ENCODE measurements at regions not wholly inside any gene's neighbourhood (a gene's known extent, or its start where the extent isn't known, plus 50 kb on each side); places are given as distances from the start of the nearest gene placed in this dataset.

- DNase-seq (ENCODE audit: low spot score) (no peak), ATAC-seq (no peak), FAIRE-seq (no peak)
- Histone ChIP-seq H3K79me2 (ENCODE audit: insufficient read depth, low read length) (no peaks in the 10 kb centered on the region), H2AFZ (ENCODE audit: low read length) (no peak overlapping the region), H3K4me2 (ENCODE audit: low read depth, low read length) (no peak overlapping the region), H3K36me3 (replicated peaks in 1 of 2; ENCODE audit: control insufficient read depth in 1 of 2, insufficient read depth in 2 of 2, low read length in 2 of 2) (no peaks in the 10 kb centered on the region), H3K27me3 (ENCODE audit: control insufficient read depth in 1 of 2, insufficient read depth in 2 of 2, low read length in 2 of 2) (no peaks in the 10 kb centered on the region; a peak in 1 of 5 replicates), H4K20me1 (ENCODE audit: insufficient read depth, low read length) (no peaks in the 10 kb centered on the region), H3K27ac (ENCODE audit: extremely low read length, insufficient read depth, low read length) (no peak overlapping the region), H3K4me3 (replicated peaks in 1 of 3; ENCODE audit: insufficient read depth in 1 of 3, low read depth in 2 of 3, low read length in 3 of 3) (no peak overlapping the region), H3K9ac (ENCODE audit: insufficient read depth, low read depth, low read length) (no peak overlapping the region), H3K9me3 (ENCODE audit: low read length) (no peaks in the 10 kb centered on the region), H3K4me1 (ENCODE audit: insufficient read depth, low read length) (no peaks in the 10 kb centered on the region)
- CTCF ChIA-PET (ENCODE audit: low intra/inter-chr PET ratio, low total read pairs), result no interaction called here
- no TSS peak for BruUV-seq (replicated peaks)
- POLR2A ChIA-PET, result no interaction called here
- TF ChIP-seq ATF7 (IDR thresholded peaks at IDR 0.05) (peak; percentile 69), ATF7 (CRISPR knock-in tag; IDR thresholded peaks at IDR 0.05) (no peak), TEAD2 (CRISPR knock-in tag; IDR thresholded peaks at IDR 0.05) (no peak), ZSCAN30 (CRISPR knock-in tag; IDR thresholded peaks at IDR 0.05) (no peak)
- intact Hi-C loops (cut with micrococcal nuclease; ENCODE audit: unreplicated experiment), result no loop called here
- in situ Hi-C loops (cut with HindIII; ENCODE audit: extremely low pct_ligation_motif_present, low pct_unique_long_range_greater_than_20kb), result no loop called here
These were observed 210.8 kb upstream of the PLD5 start for GRCh38 chr1:242735323-242735722.

GRCh38 chr1:242731446-242731845 is 206.9 kb upstream of the PLD5 start:
- in situ Hi-C loops (cut with HindIII; ENCODE audit: extremely low pct_ligation_motif_present, low pct_unique_long_range_greater_than_20kb), result no loop called here
- POLR2A ChIA-PET, result no interaction called here
- no TSS peak for BruUV-seq (replicated peaks)

More at GRCh38 chr1:242731446-242731845, 206.9 kb upstream of the PLD5 start:
- Histone ChIP-seq H3K9me3 (ENCODE audit: low read length) (no peaks in the 10 kb centered on the region), H3K27me3 (ENCODE audit: control insufficient read depth in 1 of 2, insufficient read depth in 2 of 2, low read length in 2 of 2) (no peaks in the 10 kb centered on the region), H3K36me3 (replicated peaks in 1 of 2; ENCODE audit: control insufficient read depth in 1 of 2, insufficient read depth in 2 of 2, low read length in 2 of 2) (no peaks in the 10 kb centered on the region), H2AFZ (ENCODE audit: low read length) (no peak overlapping the region), H4K20me1 (ENCODE audit: insufficient read depth, low read length) (no peaks in the 10 kb centered on the region), H3K27ac (ENCODE audit: extremely low read length, insufficient read depth, low read length) (no peak overlapping the region), H3K4me1 (ENCODE audit: insufficient read depth, low read length) (no peaks in the 10 kb centered on the region), H3K79me2 (ENCODE audit: insufficient read depth, low read length) (no peaks in the 10 kb centered on the region), H3K4me2 (ENCODE audit: low read depth, low read length) (no peak overlapping the region), H3K4me3 (replicated peaks in 1 of 3; ENCODE audit: insufficient read depth in 1 of 3, low read depth in 2 of 3, low read length in 3 of 3) (no peak overlapping the region), H3K9ac (ENCODE audit: insufficient read depth, low read depth, low read length) (no peak overlapping the region)
- FAIRE-seq, result no peak
- no peak for DNase-seq (ENCODE audit: low spot score)
- CTCF ChIA-PET (ENCODE audit: low intra/inter-chr PET ratio, low total read pairs), result no interaction called here
- intact Hi-C loops (cut with micrococcal nuclease; ENCODE audit: unreplicated experiment), result no loop called here
- ATAC-seq, result no peak
- TF ChIP-seq SRY (CRISPR knock-in tag; IDR thresholded peaks at IDR 0.05) (no peak), PTBP1 (IDR thresholded peaks at IDR 0.05; ENCODE audit: low read depth, low read length, poor library complexity, severe bottlenecking) (no peak), HNRNPH1 (optimal IDR thresholded peaks at IDR 0.05; ENCODE audit: low read depth, low read length) (no peak), NR3C1 (CRISPR knock-in tag; IDR thresholded peaks at IDR 0.05) (no peak), ZNF670 (CRISPR knock-in tag; IDR thresholded peaks at IDR 0.05; ENCODE audit: borderline replicate concordance) (no peak), RBAK (CRISPR knock-in tag; IDR thresholded peaks at IDR 0.05) (no peak), KLF9 (CRISPR knock-in tag; IDR thresholded peaks at IDR 0.05; ENCODE audit: low read depth) (no peak), GTF2F1 (IDR thresholded peaks at IDR 0.05; ENCODE audit: low read length) (no peak), CC2D1A (CRISPR knock-in tag; IDR thresholded peaks at IDR 0.05) (no peak), STAT6 (CRISPR knock-in tag; IDR thresholded peaks at IDR 0.05; ENCODE audit: borderline replicate concordance) (no peak), ZNF382 (CRISPR knock-in tag; IDR thresholded peaks at IDR 0.05; ENCODE audit: borderline replicate concordance) (no peak), SRF (IDR thresholded peaks at IDR 0.05; ENCODE audit: low read depth, low read length) (no peak), ZNF253 (CRISPR knock-in tag; IDR thresholded peaks at IDR 0.05; ENCODE audit: borderline replicate concordance) (no peak)
